Activated CD4-positive, alpha-beta T cell treated with anti-CD3 and anti-CD28 coated beads, Interleukin-2, amount 50 U/mL, for 4 hours (primary cell): ENCODE measurements at regions not wholly inside any gene's neighbourhood (a gene's known extent, or its start where the extent isn't known, plus 50 kb on each side); places are given as distances from the start of the nearest gene placed in this dataset.

ENCODE experiments used
- DNase-seq, 2 experiments: peaks; one replicate each; pipeline ENCODE4 v3.0.0-alpha.2; 2020

- no peak for DNase-seq
These were observed 602.5 kb downstream of the TSN start for GRCh38 chr2:122357998-122358397.

- DNase-seq = no peak
These were observed 603.3 kb downstream of the TSN start for GRCh38 chr2:122358729-122359128.

- DNase-seq = no peak
These were observed 608.4 kb downstream of the TSN start for GRCh38 chr2:122363885-122364284.

GRCh38 chr2:122366427-122366826 is 611.0 kb downstream of the TSN start:
- DNase-seq = no peak

- no peak for DNase-seq
These were observed 611.7 kb downstream of the TSN start for GRCh38 chr2:122366969-122367645.

GRCh38 chr2:122367646-122368010 is 612.2 kb downstream of the TSN start:
- DNase-seq = no peak

- DNase-seq = no peak
These were observed 613.3 kb downstream of the TSN start for GRCh38 chr2:122368576-122369243.

- no peak for DNase-seq
These were observed 623.1 kb downstream of the TSN start for GRCh38 chr2:122378521-122378920.

GRCh38 chr2:122384768-122385333 is 629.4 kb downstream of the TSN start:
- no peak for DNase-seq

GRCh38 chr2:122388208-122388607 is 632.8 kb downstream of the TSN start:
- DNase-seq = no peak

- DNase-seq = no peak
These were observed 634.2 kb downstream of the TSN start for GRCh38 chr2:122389694-122390093.

GRCh38 chr2:122390406-122390805 is 635.0 kb downstream of the TSN start:
- DNase-seq = no peak

GRCh38 chr2:122391726-122392125 is 636.3 kb downstream of the TSN start:
- no peak for DNase-seq

GRCh38 chr2:122395687-122396086 is 640.2 kb downstream of the TSN start:
- DNase-seq = no peak

GRCh38 chr2:122411231-122411630 is 655.8 kb downstream of the TSN start:
- no peak for DNase-seq

- DNase-seq = no peak
These were observed 656.9 kb downstream of the TSN start for GRCh38 chr2:122412360-122412759.

- DNase-seq = no peak
These were observed 659.5 kb downstream of the TSN start for GRCh38 chr2:122414902-122415301.

GRCh38 chr2:122417114-122417513 is 661.7 kb downstream of the TSN start:
- DNase-seq = no peak

- no peak for DNase-seq
These were observed 666.3 kb downstream of the TSN start for GRCh38 chr2:122421775-122422174.

- DNase-seq = no peak
These were observed 667.0 kb downstream of the TSN start for GRCh38 chr2:122422384-122422991.

GRCh38 chr2:122423934-122424333 is 668.5 kb downstream of the TSN start:
- no peak for DNase-seq

- DNase-seq = no peak
These were observed 677.8 kb downstream of the TSN start for GRCh38 chr2:122433123-122433754.

- DNase-seq = no peak
These were observed 689.6 kb downstream of the TSN start for GRCh38 chr2:122445003-122445402.

GRCh38 chr2:122446761-122447160 is 691.3 kb downstream of the TSN start:
- DNase-seq = no peak
